HG02938 (cell line): ENCODE measurements at regions not wholly inside any gene's neighbourhood (a gene's known extent, or its start where the extent isn't known, plus 50 kb on each side); places are given as distances from the start of the nearest gene placed in this dataset.

Source experiments
- ATAC-seq: cut with Tn5 transposase; IDR thresholded peaks from one replicate; pipeline ENCODE4 v1.9.1; 2021; ENCODE audit warnings: mild to moderate bottlenecking, moderate library complexity; ENCODE audit not compliant: unreplicated experiment

DNA sequence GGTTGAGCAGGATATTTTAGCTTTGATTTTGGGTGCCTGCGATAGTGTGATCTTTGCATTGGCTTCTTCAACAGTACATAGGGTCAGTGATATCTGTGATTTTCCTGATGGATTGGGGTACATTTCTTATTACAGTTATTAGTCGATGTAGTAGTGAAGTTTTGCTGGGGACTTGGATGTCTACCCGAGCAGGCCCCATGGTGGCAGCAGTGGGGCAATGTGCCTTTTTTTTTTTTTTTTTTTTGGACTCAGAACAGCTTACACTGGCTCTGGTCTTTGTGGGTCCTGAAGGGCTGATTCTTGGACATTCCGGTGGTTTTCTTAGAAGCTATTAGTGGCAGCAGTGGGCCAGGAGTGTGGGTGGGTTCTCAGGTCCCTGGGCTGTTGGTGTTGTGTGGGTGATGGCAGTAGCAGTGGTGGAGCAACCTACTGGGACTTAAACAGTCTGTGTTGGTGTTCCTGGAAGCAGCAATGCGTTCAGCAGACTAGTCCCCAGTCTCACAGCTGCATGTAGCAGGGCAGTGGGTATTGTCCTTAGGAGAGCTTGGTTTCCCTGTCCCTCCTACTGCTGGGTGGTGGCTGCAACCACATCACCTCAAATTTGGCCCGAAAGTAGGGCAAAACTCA lies 53.7 kb upstream of the SLC4A10 start:
- ATAC-seq = no peak

- no peak for ATAC-seq
Measured at GRCh38 chr2:161571051-161571429, 53.2 kb upstream of the SLC4A10 start.
